Caco-2 (cell line): ENCODE measurements at regions not wholly inside any gene's neighbourhood (a gene's known extent, or its start where the extent isn't known, plus 50 kb on each side); places are given as distances from the start of the nearest gene placed in this dataset.

Experiments used
- BruUV-seq: library from RNA; stranded (reverse); fragments of 400-500 nt; replicated peaks from 2 replicates; lab custom pipeline; 2021; lab: Mats Ljungman, UMichigan
- CTCF ChIA-PET: fragments of 300-600 bp; sonication (Branson Sonifier 250); formaldehyde crosslinking; loops from one replicate; lab custom pipeline; 2022; ENCODE audit warnings: antibody characterized with exemption; lab: Charles Lee
- POLR2A ChIA-PET: fragments of 300-600 bp; sonication (Branson Sonifier 250); formaldehyde crosslinking; loops from one replicate; lab custom pipeline; 2022; ENCODE audit warnings: antibody characterized with exemption; lab: Charles Lee
- DNase-seq, 2 experiments: peaks; one replicate each; pipeline versions ENCODE4 v3.0.0 to v3.0.0-alpha.2; 2020 to 2022
- H3K27me3 ChIP-seq: replicated peaks from 2 replicates; pipeline ENCODE4 v1.6.0; 2011; ENCODE audit warnings: low read length; ENCODE audit not compliant: control insufficient read depth, insufficient read depth
- H3K36me3 ChIP-seq: 2 replicates; pipeline ENCODE4 v1.5.1; 2011; ENCODE audit warnings: low read length; ENCODE audit not compliant: control insufficient read depth, insufficient read depth
- H3K4me1 ChIP-seq: fragments of 250-450 bp; sonication (Bioruptor Pico); 2 replicates; pipeline ENCODE4 v1.5.1; 2020; ENCODE audit warnings: mild to moderate bottlenecking
- H3K4me3 ChIP-seq: 2 replicates; pipeline ENCODE4 v1.5.1; 2011; ENCODE audit warnings: low read depth, mild to moderate bottlenecking, control low read depth, low read length
- H3K9me3 ChIP-seq: fragments of 250-450 bp; sonication (Bioruptor Pico); 2 replicates; pipeline ENCODE4 v1.5.1; 2020; ENCODE audit warnings: mild to moderate bottlenecking, moderate library complexity
- H3K27ac Mint-ChIP-seq: one replicate; pipeline ENCODE4 v1.8.0; 2022; ENCODE audit warnings: mixed read lengths; ENCODE audit not compliant: unreplicated experiment
- H3K27me3 Mint-ChIP-seq: one replicate; pipeline ENCODE4 v1.8.0; 2022; ENCODE audit warnings: mixed read lengths; ENCODE audit not compliant: insufficient read depth, unreplicated experiment
- H3K36me3 Mint-ChIP-seq: one replicate; pipeline ENCODE4 v1.8.0; 2022; ENCODE audit warnings: mild to moderate bottlenecking, mixed read lengths; ENCODE audit not compliant: insufficient read depth, unreplicated experiment
- H3K4me1 Mint-ChIP-seq: one replicate; pipeline ENCODE4 v1.8.0; 2022; ENCODE audit warnings: low read depth, mixed read lengths; ENCODE audit not compliant: unreplicated experiment
- H3K4me3 Mint-ChIP-seq: one replicate; pipeline ENCODE4 v1.8.0; 2022; ENCODE audit warnings: mild to moderate bottlenecking, moderate library complexity, mixed read lengths; ENCODE audit not compliant: unreplicated experiment
- H3K9me3 Mint-ChIP-seq: one replicate; pipeline ENCODE4 v1.8.0; 2022; ENCODE audit warnings: mixed read lengths; ENCODE audit not compliant: unreplicated experiment
- CTCF ChIP-seq, 2 experiments: fragments of 200-600 bp in 1 of 2; IDR thresholded peaks; 1 replicate in 1 of 2; 2 replicates in 1 of 2; pipeline versions ENCODE4 v1.5.1 to v1.8.0; 2011 to 2022; ENCODE audit warnings: antibody characterized with exemption in 1 of 2, control low read depth in 1 of 2, inconsistent platforms in 1 of 2, low read depth in 1 of 2, low read length in 1 of 2, mild to moderate bottlenecking in 1 of 2, moderate library complexity in 1 of 2; ENCODE audit not compliant: insufficient read depth in 1 of 2, severe bottlenecking in 1 of 2, unreplicated experiment in 1 of 2
- intact Hi-C: fragments of 100-400 bp; cut with micrococcal nuclease; formaldehyde crosslinking; loops from one replicate; pipeline ENCODE4 v1.10.0; 2022; ENCODE audit not compliant: unreplicated experiment

GRCh38 chr17:6893382-6894205 is 62.1 kb upstream of the TEKT1 start:
- peaks cover 32% of the 10 kb centered on the region for H3K27me3 Mint-ChIP-seq
- H3K27me3 ChIP-seq = no peaks in the 10 kb centered on the region; the same call in 1 of the 2 replicates

DNA sequence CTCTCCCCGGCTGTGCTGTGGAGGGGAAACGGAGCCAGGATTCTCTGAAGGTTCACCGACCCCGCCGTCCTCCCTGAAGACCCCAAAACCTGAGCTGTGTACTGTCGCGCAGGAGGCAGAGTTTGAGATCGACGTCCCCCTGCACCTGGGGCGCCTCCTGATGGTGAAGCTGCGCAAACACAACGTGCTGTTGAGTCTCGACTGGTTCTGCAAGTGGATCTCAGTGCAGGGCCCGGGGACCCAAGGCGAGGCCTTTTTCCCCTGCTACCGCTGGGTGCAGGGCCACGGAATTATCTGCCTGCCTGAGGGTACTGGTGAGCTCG is 62.6 kb upstream of the TEKT1 start:
- Mint-ChIP-seq H3K27me3 (peaks cover 29% of the 10 kb centered on the region), H3K36me3 (no peaks in the 10 kb centered on the region), H3K4me1 (no peaks in the 10 kb centered on the region), H3K4me3 (no peak overlapping the region), H3K27ac (no peak overlapping the region), H3K9me3 (no peaks in the 10 kb centered on the region)
- intact Hi-C loops = no loop called here
- no peak for DNase-seq
- TF ChIP-seq CTCF (IDR thresholded peaks at IDR 0.05; ENCODE audit: insufficient read depth in 1 of 2, low read depth in 1 of 2, low read length in 1 of 2, severe bottlenecking in 1 of 2, unreplicated experiment in 1 of 2) = no peak
- ChIA-PET POLR2A (no interaction called here), CTCF (no interaction called here)
- Histone ChIP-seq H3K36me3 (no peaks in the 10 kb centered on the region), H3K27me3 (no peaks in the 10 kb centered on the region; the same call in 1 of the 2 replicates), H3K9me3 (no peaks in the 10 kb centered on the region), H3K4me1 (no peaks in the 10 kb centered on the region), H3K4me3 (no peak overlapping the region)
- no TSS peak for BruUV-seq

More at GRCh38 chr17:6893382-6894205, 62.1 kb upstream of the TEKT1 start:
- intact Hi-C loops = no loop called here
- ChIA-PET CTCF (no interaction called here), POLR2A (no interaction called here)
- no peaks in the 10 kb centered on the region for H3K9me3 ChIP-seq
- no peak overlapping the region for H3K27ac Mint-ChIP-seq
- TF ChIP-seq CTCF (IDR thresholded peaks at IDR 0.05; ENCODE audit: insufficient read depth in 1 of 2, low read depth in 1 of 2, low read length in 1 of 2, severe bottlenecking in 1 of 2, unreplicated experiment in 1 of 2) = no peak
- H3K36me3 Mint-ChIP-seq = no peaks in the 10 kb centered on the region
- no peak overlapping the region for H3K4me3 Mint-ChIP-seq
- H3K36me3 ChIP-seq = no peaks in the 10 kb centered on the region
- no peak overlapping the region for H3K4me3 ChIP-seq
- H3K4me1 Mint-ChIP-seq = no peaks in the 10 kb centered on the region
- no peaks in the 10 kb centered on the region for H3K9me3 Mint-ChIP-seq
- DNase-seq = no peak
- no TSS peak for BruUV-seq
- H3K4me1 ChIP-seq = no peaks in the 10 kb centered on the region

GRCh38 chr17:6901086-6901485 is 69.6 kb upstream of the TEKT1 start:
- Mint-ChIP-seq H3K9me3 (no peaks in the 10 kb centered on the region), H3K36me3 (peaks cover 6% of the 10 kb centered on the region), H3K27me3 (peaks cover 20% of the 10 kb centered on the region), H3K27ac (no peak overlapping the region), H3K4me3 (no peak overlapping the region), H3K4me1 (no peaks in the 10 kb centered on the region)
- DNase-seq = no peak
- no TSS peak for BruUV-seq
- intact Hi-C loops = no loop called here
- ChIA-PET CTCF (no interaction called here), POLR2A (no interaction called here)
- Histone ChIP-seq H3K9me3 (no peaks in the 10 kb centered on the region), H3K4me1 (no peaks in the 10 kb centered on the region), H3K27me3 (no peaks in the 10 kb centered on the region; the same call in 1 of the 2 replicates), H3K4me3 (no peak overlapping the region), H3K36me3 (no peaks in the 10 kb centered on the region)
- no peak for TF ChIP-seq CTCF (IDR thresholded peaks at IDR 0.05; ENCODE audit: insufficient read depth in 1 of 2, low read depth in 1 of 2, low read length in 1 of 2, severe bottlenecking in 1 of 2, unreplicated experiment in 1 of 2)
